Upper lobe of left lung (tissue), 6 donors: ENCODE measurements at regions not wholly inside any gene's neighbourhood (a gene's known extent, or its start where the extent isn't known, plus 50 kb on each side); places are given as distances from the start of the nearest gene placed in this dataset.
A peak's percentile ranks its signal among the peaks of the same experiment; 100 is the strongest.

ENCODE experiments used
- ATAC-seq, 2 donors: fragments of 200-7000 bp; cut with Tn5 transposase; one replicate each; pipeline ENCODE4 v1.9.1; 2022; ENCODE audit warnings: mild to moderate bottlenecking in 2 of 2, moderate library complexity in 2 of 2; ENCODE audit not compliant: low FRiP score in 2 of 2
- DNase-seq, 2 donors: peaks; one replicate each; pipeline ENCODE4 v3.0.0-alpha.2; 2019 to 2020
- H3K27ac ChIP-seq, 4 donors: fragments of 200-600 bp; sonication (generic); one replicate each; pipeline ENCODE4 v1.5.1; 2016 to 2019
- H3K27me3 ChIP-seq, 4 donors: fragments of 200-600 bp; sonication (generic); one replicate each; pipeline ENCODE4 v1.5.1; 2017 to 2019
- H3K36me3 ChIP-seq, 4 donors: fragments of 200-600 bp; sonication (generic); one replicate each; pipeline ENCODE4 v1.5.1; 2016 to 2019
- H3K4me1 ChIP-seq, 4 donors: fragments of 200-600 bp; sonication (generic); one replicate each; pipeline ENCODE4 v1.5.1; 2018 to 2019
- H3K4me3 ChIP-seq, 4 donors: fragments of 200-600 bp; sonication (generic); one replicate each; pipeline ENCODE4 v1.5.1; 2017 to 2019; ENCODE audit warnings: mild to moderate bottlenecking in 2 of 4, moderate library complexity in 1 of 4
- H3K9me3 ChIP-seq, 4 donors: fragments of 200-600 bp; sonication (generic); one replicate each; pipeline ENCODE4 v1.5.1; 2018 to 2019
- CTCF ChIP-seq, 6 experiments: fragments of 450-650 bp in 4 of 6; fragments of 200-600 bp in 2 of 6; sonication (generic) in 2 of 6; IDR thresholded peaks; one replicate each; pipeline ENCODE4 v1.5.1; 2016 to 2019; ENCODE audit warnings: antibody characterized with exemption in 6 of 6
- EP300 ChIP-seq, 4 donors: sonication (generic); formaldehyde crosslinking; IDR thresholded peaks; one replicate each; pipeline ENCODE4 v1.5.1; 2017; ENCODE audit warnings: antibody characterized with exemption in 4 of 4, control low read depth in 2 of 4
- POLR2A ChIP-seq, 4 donors: fragments of 450-650 bp; IDR thresholded peaks; one replicate each; pipeline ENCODE4 v1.5.1; 2016 to 2017; ENCODE audit warnings: antibody characterized with exemption in 4 of 4, mild to moderate bottlenecking in 2 of 4
- POLR2AphosphoS5 ChIP-seq, 2 donors: sonication (generic); formaldehyde crosslinking; IDR thresholded peaks; one replicate each; pipeline ENCODE4 v1.5.1; 2017; ENCODE audit warnings: antibody characterized with exemption in 2 of 2
- WGBS, 2 donors: methylation state at CpG; one replicate each; pipeline ENCODE4 v1.1.5; 2017 to 2018; 5-methylcytosine and 5-hydroxymethylcytosine counted together
- donor health status: DM: no; HTN: no; CAD: no; lungs with moderate emphysema.
- donor health status: DM: no; HTN: yes; CAD: no; lungs with severe emphysema.

DNA sequence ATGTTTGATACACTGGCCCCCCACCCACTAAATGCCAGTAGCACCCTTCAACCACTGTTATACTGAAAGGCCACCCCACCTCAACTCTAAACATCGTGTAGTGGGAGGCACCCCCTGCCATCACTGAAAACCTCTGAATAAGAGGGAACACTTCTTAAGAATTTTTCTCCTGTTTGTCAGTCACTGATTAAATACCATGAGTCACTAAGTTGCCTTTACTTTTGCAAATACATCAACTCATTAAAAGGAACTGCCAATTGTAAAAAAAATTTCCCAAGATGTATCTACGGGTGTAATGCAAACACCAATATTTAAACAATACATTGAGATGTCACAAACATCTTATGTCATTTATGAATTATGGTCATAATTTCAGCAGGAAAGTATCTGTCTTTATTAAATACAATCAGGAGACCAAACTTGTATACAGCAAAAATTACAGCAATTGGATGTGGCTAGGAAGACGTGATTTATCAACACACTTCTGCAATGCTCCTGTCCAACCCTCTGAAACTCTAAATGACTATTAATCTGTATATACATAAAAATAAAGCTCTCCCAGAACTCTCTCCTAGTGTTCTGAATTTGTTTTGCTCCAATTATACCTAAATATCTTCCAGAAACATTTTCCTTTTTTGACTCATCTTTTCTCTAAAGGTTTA lies 144.1 kb upstream of the STK17B start:
- Histone ChIP-seq H3K36me3 (peaks cover 0 to 31% (median 8%) of the 10 kb centered on the region in 4 donors), H3K9me3 (no peaks in the 10 kb centered on the region), H3K27me3 (no peaks in the 10 kb centered on the region), H3K4me3 (no peak overlapping the region), H3K4me1 (peaks cover 0 to 3% (median 1%) of the 10 kb centered on the region in 4 donors), H3K27ac (no peak overlapping the region)
- DNase-seq, result no peak
- no peak for ATAC-seq
- TF ChIP-seq POLR2A (IDR thresholded peaks at IDR 0.05) (no peak), EP300 (IDR thresholded peaks at IDR 0.05) (no peak), CTCF (IDR thresholded peaks at IDR 0.05) (no peak), POLR2AphosphoS5 (IDR thresholded peaks at IDR 0.05) (no peak)
- WGBS, 2 donors, result 64 to 65% methylated on average over 3 of the region's 3 CpGs

GRCh38 chr2:196316050-196316430 lies 144.7 kb upstream of the STK17B start:
- Histone ChIP-seq H3K9me3 (no peaks in the 10 kb centered on the region), H3K4me1 (peaks cover 0 to 3% (median 1%) of the 10 kb centered on the region in 4 donors), H3K4me3 (no peak overlapping the region), H3K27me3 (no peaks in the 10 kb centered on the region), H3K27ac (no peak overlapping the region), H3K36me3 (peaks cover 0 to 36% (median 9%) of the 10 kb centered on the region in 4 donors)
- 78 to 85% methylated on average over 4 of the region's 4 CpGs for WGBS, 2 donors
- ATAC-seq, result no peak
- TF ChIP-seq POLR2AphosphoS5 (IDR thresholded peaks at IDR 0.05) (no peak), EP300 (IDR thresholded peaks at IDR 0.05) (no peak), CTCF (IDR thresholded peaks at IDR 0.05) (no peak), POLR2A (IDR thresholded peaks at IDR 0.05) (no peak)
- DNase-seq, result no peak

DNA sequence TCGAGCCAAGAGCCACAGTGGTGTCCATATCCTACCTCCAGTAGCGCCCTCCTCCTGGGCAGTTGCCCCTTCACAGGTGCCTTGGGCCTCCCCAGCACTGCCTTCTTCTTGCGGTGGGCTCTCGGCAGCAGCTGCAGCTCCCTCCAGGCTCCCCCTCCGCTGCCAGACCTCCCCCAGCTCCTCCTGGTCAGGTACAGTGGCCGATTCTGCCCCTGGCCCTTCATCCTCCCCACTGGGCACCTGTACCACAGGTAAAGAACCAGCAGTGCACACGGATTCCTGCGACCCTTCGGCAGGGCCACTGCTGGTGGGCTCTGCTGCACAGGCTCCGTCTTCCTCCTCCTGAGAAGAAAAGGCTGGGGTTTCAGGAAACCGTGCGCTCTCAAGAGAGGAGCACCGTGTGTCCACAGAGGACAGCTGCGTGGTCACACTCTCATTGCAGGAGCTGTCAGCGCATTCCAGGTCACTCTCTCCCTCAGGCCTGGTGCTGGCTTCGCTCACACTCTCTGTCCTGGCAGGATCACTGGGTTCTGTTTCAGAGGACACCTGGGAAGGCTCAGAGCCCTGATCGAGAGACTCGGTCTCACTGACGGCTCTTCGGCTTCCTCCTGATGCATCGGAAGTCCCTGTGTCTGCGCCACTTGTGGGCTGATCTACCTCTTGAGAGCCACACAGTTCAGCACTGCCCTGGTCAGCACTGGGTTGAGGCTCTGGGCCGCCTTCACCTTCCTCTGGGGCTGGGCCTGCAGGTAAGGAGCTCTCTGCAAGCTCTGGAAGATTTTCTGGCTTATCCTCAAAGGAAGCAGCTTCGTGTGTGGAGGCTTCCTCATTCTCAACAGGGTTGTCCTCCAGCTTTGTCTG lies 147.4 kb upstream of the STK17B start:
- peaks cover 0 to 3% (median 1%) of the 10 kb centered on the region in 4 donors for H3K4me1 ChIP-seq
- ATAC-seq (peak; percentile 26 to 65), DNase-seq (peak in 1 of 2 donors; percentile 46)
- no peak for TF ChIP-seq POLR2AphosphoS5 (IDR thresholded peaks at IDR 0.05)
- TF ChIP-seq CTCF (IDR thresholded peaks at IDR 0.05), result no peak
- no peak for TF ChIP-seq POLR2A (IDR thresholded peaks at IDR 0.05)
- no peak for TF ChIP-seq EP300 (IDR thresholded peaks at IDR 0.05)
- no peak overlapping the region for H3K27ac ChIP-seq
- no peaks in the 10 kb centered on the region for H3K27me3 ChIP-seq
- peaks cover 0 to 32% (median 9%) of the 10 kb centered on the region in 4 donors for H3K36me3 ChIP-seq
- no peak overlapping the region for H3K4me3 ChIP-seq
- H3K9me3 ChIP-seq, result no peaks in the 10 kb centered on the region
- WGBS, 2 donors, result 89 to 92% methylated on average over 12 to 24 of the region's 24 CpGs

DNA sequence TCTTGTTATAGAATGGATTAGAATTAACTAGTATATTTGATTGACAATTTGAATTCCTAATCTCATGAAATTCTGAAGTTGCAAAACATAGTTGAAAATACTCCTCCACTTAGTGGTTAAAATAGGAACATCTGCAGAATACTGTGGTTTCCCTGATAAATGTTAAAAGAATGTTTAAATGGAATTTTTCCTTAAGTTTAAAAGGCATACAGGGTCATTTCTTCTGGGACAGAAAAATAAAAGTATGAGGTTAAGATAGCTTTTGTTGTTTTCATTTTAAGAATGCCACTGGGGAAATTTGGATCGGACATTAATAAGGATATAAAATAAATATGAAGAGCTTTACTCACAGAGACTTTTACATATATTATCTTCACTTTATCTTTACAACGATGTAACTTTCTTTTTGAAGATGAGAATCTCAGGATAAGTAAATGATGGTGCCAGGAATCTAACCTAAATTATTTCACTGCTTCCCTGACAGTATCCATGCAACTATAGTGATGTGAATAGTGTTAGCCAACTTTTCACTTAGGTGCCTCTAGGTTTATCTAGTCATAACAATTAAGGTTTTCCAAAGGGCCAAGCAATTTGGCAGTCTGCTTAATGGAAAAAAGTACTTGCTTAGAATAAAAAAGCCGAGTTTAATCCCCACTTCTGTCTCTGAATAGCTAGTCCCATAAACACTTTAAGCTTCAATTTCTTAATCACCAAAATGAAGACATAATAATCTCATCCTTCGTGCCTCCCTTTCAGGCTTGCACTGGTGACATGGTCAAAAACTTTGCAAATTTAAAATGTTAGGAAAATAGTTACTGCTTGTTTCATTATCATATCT lies 151.8 kb upstream of the STK17B start:
- 82 to 83% methylated on average over 4 of the region's 4 CpGs for WGBS, 2 donors
- no peak for ATAC-seq
- TF ChIP-seq POLR2AphosphoS5 (IDR thresholded peaks at IDR 0.05) (no peak), POLR2A (IDR thresholded peaks at IDR 0.05) (no peak), CTCF (IDR thresholded peaks at IDR 0.05) (no peak), EP300 (IDR thresholded peaks at IDR 0.05) (no peak)
- Histone ChIP-seq H3K4me1 (no peaks in the 10 kb centered on the region), H3K27me3 (no peaks in the 10 kb centered on the region), H3K27ac (no peak overlapping the region), H3K9me3 (no peaks in the 10 kb centered on the region), H3K36me3 (peaks cover 0 to 24% (median 8%) of the 10 kb centered on the region in 4 donors), H3K4me3 (no peak overlapping the region)
- no peak for DNase-seq
